GM12864 (cell line): ENCODE measurements at regions not wholly inside any gene's neighbourhood (a gene's known extent, or its start where the extent isn't known, plus 50 kb on each side); places are given as distances from the start of the nearest gene placed in this dataset.

Source experiments
- DNase-seq: peaks from one replicate; pipeline ENCODE4 v3.0.0-alpha.2; 2011; ENCODE audit warnings: low read depth
- H3K4me3 ChIP-seq: 2 replicates; pipeline ENCODE4 v1.5.1; 2011; ENCODE audit warnings: mild to moderate bottlenecking, low read depth, low read length, control low read depth
- CTCF ChIP-seq: IDR thresholded peaks from 2 replicates; pipeline ENCODE4 v1.5.1; 2011; ENCODE audit warnings: low read depth, mild to moderate bottlenecking, moderate library complexity, low read length, control low read depth, inconsistent platforms; ENCODE audit errors: missing control alignments

DNA sequence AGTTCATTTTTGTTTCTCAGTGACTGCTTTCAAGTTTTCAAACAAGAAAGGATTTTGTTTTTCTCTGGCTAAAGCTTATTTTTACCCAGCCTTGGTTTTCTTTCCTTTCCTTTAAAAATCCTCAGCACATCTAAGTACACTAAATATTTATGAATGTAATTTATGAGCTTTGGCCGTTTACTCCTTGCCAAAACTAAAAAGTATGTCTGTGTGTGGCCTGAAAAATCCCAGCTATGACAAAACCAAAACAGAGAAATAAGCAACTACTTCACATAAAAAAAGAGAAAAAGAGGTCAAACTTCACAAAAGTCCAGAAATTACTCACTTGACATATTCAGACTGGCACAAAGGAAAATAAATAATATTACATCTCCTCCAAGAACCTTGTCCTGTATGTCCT, 365.1 kb upstream of the NFE2L3 start:
- H3K4me3 ChIP-seq: no peak overlapping the region
- no peak for TF ChIP-seq CTCF
- no peak for DNase-seq

DNA sequence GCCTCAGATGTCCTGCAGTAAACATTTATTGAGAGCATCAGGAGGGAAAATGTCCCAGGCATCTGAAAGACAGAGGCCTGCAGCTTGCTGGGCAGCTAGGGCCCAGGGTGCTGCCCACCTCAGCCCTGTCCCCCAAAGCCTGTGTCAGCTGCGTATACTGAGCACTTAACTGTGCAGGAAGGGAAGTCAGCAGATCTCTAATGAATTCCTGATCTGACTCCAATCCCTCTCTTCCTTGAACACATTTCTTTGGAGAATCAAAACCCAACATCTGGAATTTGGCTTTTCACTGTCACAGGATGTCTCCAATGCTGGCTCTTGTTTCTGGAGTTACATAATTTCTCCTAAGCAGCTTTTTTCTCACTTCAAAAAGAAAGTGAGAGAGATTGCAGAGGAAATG, 364.7 kb upstream of the NFE2L3 start:
- no peak overlapping the region for H3K4me3 ChIP-seq
- DNase-seq: no peak
- TF ChIP-seq CTCF: no peak

- TF ChIP-seq CTCF: no peak
- no peak for DNase-seq
- H3K4me3 ChIP-seq: no peak overlapping the region
Observed at GRCh38 chr7:25788371-25788770, 363.6 kb upstream of the NFE2L3 start.

- no peak for TF ChIP-seq CTCF
- DNase-seq: no peak
- H3K4me3 ChIP-seq: no peak overlapping the region
Observed at GRCh38 chr7:25788961-25789620, 362.9 kb upstream of the NFE2L3 start.

DNA sequence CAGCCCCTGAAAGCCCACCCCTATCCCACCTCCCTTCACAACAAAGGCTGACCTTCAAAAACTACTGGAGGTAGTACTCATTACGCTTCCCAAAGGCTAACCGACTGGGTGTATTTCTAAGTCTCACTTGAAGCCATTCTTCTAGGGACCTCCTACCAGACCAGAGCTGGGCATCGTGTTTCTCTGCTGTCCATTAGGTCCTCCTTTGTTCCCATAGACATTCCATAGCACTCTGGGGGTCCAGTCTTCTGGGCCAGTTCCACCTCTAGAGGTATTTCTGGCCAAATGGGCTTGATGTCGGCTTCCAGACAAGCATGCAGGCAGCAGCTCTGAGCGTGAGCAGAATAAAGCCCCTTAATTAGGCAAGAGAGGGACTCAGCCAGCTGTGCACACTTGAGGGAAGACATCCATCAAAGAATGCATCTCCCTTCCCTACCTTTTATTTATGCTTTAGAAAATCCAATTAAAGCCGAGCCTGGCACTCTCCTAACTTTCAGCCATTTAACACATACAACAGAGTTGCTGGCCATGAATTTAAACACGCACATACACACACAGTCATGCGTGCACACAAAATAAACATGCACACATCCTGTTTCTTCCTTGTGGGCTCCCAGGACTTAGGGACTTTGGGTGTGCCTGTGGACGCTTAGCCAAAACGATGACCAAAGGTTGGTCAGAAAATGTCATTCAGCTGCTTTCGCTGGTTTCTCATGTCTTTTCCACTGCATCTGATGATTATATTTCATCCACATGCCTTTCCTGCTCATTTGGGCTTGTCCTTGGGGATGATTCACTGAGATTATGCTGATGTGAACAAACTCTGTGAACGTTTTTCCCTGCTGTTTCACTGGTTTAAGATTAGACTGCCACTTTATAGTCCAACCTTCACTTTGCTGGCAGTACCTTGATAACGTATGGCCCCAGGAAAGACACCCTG, 362.0 kb upstream of the NFE2L3 start:
- H3K4me3 ChIP-seq: no peak overlapping the region
- no peak for TF ChIP-seq CTCF
- no peak for DNase-seq

GRCh38 chr7:25790963-25791362, 361.0 kb upstream of the NFE2L3 start:
- no peak for DNase-seq
- H3K4me3 ChIP-seq: no peak overlapping the region
- TF ChIP-seq CTCF: no peak
